Dedifferentiated amniotic fluid mesenchymal stem cell (primary cell): ENCODE measurements at regions not wholly inside any gene's neighbourhood (a gene's known extent, or its start where the extent isn't known, plus 50 kb on each side); places are given as distances from the start of the nearest gene placed in this dataset.
"Not testable (repeated sequence)": the region's sequence is repeated elsewhere in the genome, so short reads cannot be mapped to it uniquely, and the experiment has no call there.

ENCODE experiments used
- DNase-seq: peaks from one replicate; pipeline ENCODE4 v3.0.0-alpha.2; 2016; ENCODE audit errors: extremely low spot score

DNA sequence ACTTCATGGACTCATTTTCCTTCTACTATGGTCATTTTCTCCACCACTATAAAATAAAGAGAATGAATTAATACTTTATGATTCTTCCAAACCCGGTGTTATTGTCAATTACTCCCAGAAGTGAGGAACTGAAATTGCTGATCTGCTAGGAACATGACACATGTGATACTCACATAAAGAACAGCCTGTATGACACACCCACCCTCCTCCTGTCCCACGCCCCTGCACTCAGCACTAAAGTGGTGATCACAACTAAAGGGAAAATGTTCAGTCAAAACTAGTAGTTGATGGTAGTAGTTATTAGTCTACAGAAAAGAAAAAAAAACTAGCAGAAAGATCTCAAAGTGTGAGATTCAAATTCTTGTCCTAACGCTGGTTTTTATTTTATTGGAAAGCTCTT lies 1508.3 kb downstream of the RAPGEF2 start:
- DNase-seq = no peak

- no peak for DNase-seq
These were observed 1528.2 kb downstream of the RAPGEF2 start for GRCh38 chr4:160631044-160631443.

DNA sequence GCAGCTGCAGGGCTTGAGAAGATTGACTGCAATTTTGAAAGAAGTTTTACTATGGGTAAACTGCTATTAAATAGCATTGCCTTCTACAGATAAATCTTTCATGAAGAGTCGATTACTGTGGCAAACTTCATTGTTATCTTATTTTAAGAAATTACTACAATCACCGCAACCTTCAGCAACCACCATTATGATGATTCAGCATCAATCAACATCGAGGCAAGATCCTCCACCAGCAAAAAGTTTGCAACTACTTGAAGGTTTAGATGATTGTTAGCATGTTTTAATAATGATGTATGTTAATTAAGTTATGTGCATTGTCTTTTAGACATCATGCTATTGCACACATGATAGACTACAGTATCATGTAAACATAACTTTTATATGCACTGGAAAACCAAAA lies 1511.0 kb downstream of the FSTL5 start:
- DNase-seq = no peak

- DNase-seq = no peak
These were observed 1488.2 kb downstream of the FSTL5 start for GRCh38 chr4:160675550-160675949.

DNA sequence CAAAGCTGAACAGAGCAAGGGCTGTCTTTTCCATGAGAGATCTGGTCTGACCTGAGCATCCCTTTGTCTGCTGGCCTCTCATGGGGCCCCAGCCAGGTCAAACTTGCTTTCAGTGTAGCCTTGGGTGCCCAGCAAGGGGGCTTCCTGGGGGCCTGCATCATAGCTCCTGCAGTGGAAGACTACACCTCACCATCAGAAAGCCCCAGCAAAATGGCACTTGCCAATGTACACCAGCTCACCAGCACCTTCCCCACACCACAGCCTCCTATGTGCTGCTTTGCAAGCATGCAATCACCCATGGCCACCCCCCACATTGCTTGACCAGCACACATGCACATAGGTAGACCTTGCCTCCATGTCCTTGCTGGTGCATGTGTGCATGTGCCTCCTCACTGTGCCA lies 1478.1 kb downstream of the FSTL5 start:
- DNase-seq = no peak

GRCh38 chr4:160701671-160702070 lies 1462.1 kb downstream of the FSTL5 start:
- DNase-seq = no peak

DNA sequence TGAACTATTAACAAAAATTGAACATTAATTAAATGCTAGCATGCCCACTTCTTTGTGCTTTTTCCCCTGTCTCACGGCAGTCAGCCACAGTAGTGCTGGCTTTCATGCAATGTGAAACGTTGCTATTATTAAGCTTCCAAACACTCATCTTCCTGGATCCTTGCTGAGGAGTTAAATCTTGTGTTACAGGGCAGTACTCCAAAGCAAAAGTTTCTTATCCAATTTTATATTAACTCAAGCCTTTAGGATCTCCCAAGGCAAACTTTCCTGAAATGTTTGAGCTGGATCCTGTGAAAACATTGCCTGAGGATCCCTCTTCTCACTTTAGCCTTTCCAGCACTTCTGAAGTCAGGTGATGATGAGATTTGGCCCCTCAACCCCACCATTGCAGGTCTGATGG lies 1454.8 kb downstream of the FSTL5 start:
- DNase-seq = no peak

DNA sequence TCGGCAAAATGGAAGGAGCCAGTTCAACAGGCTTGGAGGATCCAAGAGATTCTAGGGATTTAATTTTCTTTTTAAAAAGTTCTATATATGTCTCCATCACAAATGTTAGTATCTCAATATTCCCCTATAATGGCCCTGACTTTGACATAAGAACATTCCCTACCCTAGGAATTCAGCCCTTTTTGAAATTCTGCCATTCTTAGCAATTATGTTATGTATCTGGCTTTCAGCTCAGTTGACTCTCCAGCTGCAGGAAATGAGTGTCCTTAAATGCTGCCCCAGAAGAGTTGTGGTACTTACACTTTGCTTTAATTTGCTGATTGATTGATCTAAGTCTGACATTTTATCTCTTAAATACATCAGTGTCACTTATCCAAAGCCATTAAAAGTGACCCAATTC lies 1454.3 kb downstream of the FSTL5 start:
- no peak for DNase-seq

DNA sequence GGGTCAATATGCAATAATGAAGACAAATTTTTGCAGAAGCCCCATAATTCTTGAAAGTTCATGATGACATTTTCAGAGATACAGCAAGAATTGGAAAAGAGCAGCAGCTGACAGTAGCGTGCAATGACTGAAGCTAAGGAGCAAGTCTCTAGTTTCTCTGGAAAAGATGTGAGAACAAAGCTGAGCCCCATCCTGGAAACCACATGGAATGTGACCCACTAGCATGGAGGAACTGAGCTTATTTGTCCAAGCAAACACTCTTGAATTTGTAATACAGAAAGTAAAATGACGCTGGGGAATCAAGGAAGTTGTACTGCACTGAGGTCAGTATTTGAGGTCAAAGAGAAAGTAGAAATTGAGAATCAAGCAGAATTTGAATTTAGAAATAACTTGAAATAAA lies 1447.2 kb downstream of the FSTL5 start:
- no peak for DNase-seq

DNA sequence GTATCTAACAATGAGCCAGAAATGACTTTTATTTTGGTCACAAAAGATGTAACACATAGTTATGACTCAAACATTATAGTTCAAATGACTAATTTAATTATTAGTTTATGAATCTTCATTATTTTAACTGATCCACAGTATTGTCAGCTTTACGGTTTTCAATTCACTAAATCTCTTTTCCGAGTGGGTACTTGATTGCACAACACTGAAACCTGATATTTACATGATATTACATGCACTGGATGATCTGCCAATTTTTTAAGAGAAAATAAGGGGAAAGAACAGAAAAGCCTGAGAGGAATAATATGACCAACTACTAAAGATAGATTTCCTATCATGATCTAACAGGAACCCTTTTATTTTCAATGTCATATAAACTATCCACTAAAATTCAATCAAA lies 1446.0 kb downstream of the FSTL5 start:
- DNase-seq = no peak

DNA sequence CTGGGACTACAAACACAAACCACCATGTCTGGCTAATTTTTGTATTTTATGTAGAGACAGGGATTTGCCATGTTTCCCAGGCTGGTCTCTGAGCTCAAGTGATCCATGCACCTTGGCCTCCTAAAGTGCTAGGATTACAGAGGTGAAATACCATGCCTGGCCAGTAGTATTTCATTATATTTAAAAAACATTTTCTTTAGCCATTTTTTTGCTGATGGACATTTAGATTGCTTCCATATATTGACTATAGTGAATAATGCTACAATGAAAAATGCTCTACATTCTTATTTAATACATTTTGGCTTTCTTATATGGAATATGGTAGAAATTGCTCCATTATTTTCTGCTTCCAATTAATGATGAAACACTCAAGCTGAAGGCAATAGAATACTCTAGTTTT lies 1439.7 kb downstream of the FSTL5 start:
- DNase-seq = no peak

DNA sequence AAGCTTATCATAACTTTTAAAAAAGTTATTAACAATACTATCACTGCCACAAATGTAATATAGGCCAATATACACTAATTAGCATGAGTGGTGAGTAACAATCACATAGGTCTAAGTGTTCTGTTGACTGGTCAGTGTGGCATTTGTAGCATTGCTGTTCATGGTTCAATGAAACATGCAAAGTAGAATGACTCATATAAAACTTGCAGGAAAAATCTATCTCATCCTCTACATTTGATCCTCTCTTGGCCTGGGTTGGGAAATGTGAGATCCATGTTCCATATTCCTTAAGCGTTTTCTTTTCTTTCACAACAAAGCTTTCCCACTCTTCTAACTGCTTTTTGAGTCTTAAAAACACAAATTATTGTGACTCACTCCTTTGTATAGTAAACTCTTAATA lies 1418.7 kb downstream of the FSTL5 start:
- no peak for DNase-seq

GRCh38 chr4:160746585-160746984 lies 1417.2 kb downstream of the FSTL5 start:
- DNase-seq = not testable (repeated sequence)

- no peak for DNase-seq
These were observed 1391.1 kb downstream of the FSTL5 start for GRCh38 chr4:160772668-160773067.

DNA sequence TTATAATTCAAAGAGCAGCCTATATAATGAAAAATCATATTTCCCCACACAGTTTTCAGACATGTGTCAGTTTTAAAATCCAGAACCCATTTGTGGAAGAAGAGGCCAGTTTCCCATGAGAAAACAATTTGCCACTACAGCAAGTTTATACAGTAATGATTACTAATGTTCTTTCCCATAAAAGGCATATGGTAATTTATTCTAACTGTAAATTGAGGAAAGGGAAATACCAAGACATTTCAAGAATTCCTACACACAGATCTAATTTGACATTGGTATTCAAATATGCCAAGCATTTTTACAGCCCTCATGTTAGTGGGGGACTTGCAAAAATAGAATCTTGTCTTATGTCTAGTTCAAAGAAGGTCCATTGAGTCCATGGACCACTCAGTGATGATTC lies 1368.6 kb downstream of the FSTL5 start:
- no peak for DNase-seq

- no peak for DNase-seq
These were observed 1355.6 kb downstream of the FSTL5 start for GRCh38 chr4:160808174-160808573.

DNA sequence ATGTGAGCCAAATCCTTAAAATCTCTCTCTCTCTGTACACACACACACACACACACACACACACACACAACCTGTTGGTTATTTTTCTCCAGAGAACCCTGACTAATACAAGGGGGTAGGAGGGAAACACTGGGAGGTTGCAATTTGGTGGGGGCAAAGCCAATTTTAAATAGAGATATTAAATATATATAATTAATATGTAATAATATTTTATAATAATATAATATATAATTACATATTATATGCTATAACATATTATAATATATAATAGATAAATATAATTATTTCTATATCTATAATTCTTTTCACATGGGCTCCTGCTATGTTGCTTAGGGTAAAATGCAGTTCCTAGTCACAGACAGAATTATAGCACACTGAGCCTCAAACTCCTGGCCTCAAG lies 1354.2 kb downstream of the FSTL5 start:
- DNase-seq = no peak

- DNase-seq = no peak
These were observed 1353.4 kb downstream of the FSTL5 start for GRCh38 chr4:160810424-160810823.

GRCh38 chr4:160810941-160811340 lies 1352.9 kb downstream of the FSTL5 start:
- no peak for DNase-seq

GRCh38 chr4:160811956-160812355 lies 1351.8 kb downstream of the FSTL5 start:
- DNase-seq = no peak

DNA sequence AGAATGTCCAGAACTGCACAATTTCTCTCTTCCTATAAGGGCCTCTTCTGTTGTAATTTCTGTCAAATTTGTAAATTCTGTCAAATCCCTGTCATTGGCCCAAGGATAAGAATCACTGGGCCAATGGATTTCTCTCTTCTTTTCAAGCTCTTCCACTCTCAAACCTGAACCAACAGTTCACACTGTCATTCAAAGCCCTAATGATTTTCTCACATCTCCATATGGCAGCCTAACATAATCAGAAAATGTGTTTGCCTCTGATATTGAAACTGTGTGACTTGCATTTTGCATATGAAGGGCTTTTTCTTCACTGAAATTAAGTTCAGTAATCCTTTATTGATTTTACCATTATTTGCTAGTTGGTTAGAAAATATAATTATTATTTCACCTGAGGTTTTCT lies 1349.1 kb downstream of the FSTL5 start:
- DNase-seq = no peak

GRCh38 chr4:160818571-160818970 lies 1345.2 kb downstream of the FSTL5 start:
- DNase-seq = no peak

DNA sequence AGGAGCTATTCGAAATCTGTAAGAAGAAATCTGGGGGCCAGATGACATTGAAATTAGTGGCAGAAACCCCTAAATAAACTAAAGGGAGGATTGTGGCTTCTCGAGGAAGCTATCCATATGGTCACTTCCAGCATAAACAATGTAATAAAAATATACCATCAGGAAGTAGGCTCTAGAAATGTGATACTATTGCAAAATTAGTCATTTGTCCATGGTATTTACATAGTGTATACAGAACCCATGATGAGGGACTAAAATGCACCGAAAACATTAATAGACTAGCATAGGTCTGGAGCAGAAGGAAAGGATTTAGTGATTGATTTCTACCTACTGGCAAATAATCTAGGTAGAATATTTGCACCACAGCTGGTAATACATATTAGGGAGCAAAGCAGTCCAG lies 1344.0 kb downstream of the FSTL5 start:
- no peak for DNase-seq

DNA sequence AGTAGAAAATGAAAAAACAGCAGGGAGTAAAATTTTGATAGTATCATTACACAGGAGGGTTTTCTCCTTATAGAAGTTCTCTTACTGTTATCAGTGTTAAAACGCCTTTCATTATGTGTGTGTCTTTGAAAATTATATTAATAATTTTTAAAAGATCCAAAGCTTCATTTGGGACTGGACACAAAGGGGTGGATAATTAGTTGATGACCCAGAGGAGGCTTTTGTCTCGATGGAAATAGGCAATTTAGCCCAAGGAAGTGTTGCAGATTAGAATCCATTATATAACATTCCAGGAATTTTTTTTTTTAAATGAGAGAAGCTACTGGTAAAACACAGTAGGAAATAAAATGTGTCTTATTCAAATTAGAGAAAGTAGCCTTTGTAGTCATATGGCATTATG lies 1339.3 kb downstream of the FSTL5 start:
- no peak for DNase-seq
